ENCODE measurements at regions not wholly inside any gene's neighbourhood (a gene's known extent, or its start where the extent isn't known, plus 50 kb on each side); places are given as distances from the start of the nearest gene placed in this dataset.

DNA sequence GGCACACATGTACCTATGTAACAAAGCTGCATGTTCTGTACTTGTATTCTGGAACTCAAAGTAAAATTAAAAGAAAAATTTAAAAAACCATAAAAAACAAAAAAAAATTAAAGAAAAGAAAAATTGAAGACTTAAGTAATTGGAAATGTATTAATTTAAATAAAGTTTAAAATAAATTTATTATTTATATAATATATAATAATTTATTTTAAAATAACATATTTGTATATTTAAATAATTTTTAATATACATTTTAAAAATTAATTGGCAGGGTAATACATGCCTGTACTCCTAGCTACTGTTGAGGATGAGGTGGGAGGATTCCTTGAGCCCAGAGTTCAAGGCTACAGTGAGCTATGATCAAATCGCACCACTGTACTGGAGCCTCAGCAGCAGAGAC, 1830.6 kb upstream of the CELF4 start:
- DNase-seq (ENCODE audit: low read depth in 6 of 9, low spot score in 9 of 9): no peak
- WGBS: 97% methylated on average over 1 of the region's 1 CpG

DNA sequence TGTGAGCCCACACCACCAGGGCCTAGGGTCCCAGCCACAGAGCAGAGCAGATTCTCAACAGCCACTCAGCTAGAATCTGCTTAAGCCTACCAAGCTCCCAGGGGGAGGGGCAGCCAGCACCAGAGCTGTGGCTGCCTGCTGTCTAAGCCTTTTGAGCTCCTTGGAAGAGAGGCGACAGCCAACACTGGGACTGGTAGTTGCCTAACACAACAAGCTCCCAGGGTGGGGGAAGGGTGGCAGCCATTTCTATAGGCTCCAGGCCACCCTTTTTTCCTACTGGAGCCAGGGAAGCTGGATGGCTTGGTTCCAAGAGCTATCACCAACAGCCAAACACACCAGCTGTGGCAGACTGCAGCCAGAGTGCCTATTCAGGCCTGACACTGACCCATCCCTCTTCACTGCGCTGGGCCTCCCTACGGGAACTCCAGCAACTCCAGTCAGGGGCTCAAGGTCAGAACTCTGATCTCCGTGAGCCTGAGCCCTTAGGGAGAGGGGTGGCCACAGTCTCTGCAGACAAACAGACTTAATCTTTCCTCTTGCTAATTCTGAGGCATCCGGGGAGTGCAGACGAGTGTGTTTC, 1824.3 kb upstream of the CELF4 start:
- WGBS: 97% methylated on average over 6 of the region's 6 CpGs
- H3K27me3 ChIP-seq (ENCODE audit: control insufficient read depth in 2 of 2, insufficient read depth in 1 of 2, low read length in 1 of 2): no peaks in the 10 kb centered on the region
- no peak overlapping the region for H3K27ac ChIP-seq (ENCODE audit: low read depth in 1 of 2, low read length in 1 of 2)

More for the DNA sequence above, 1830.6 kb upstream of the CELF4 start:
- Histone ChIP-seq H3K27ac (ENCODE audit: low read depth in 1 of 2, low read length in 1 of 2) (no peak overlapping the region), H3K36me3 (ENCODE audit: control insufficient read depth in 2 of 2, insufficient read depth in 2 of 2, low read length in 1 of 2) (no peaks in the 10 kb centered on the region), H3K27me3 (ENCODE audit: control insufficient read depth in 2 of 2, insufficient read depth in 1 of 2, low read length in 1 of 2) (no peaks in the 10 kb centered on the region), H3K4me1 (ENCODE audit: control insufficient read depth in 2 of 2, insufficient read depth in 2 of 2, low read length in 2 of 2) (no peaks in the 10 kb centered on the region), H3K9me3 (ENCODE audit: control insufficient read depth in 2 of 2, insufficient read depth in 1 of 2, low read length in 1 of 2) (no peaks in the 10 kb centered on the region), H3K4me3 (ENCODE audit: low read length in 2 of 2) (no peak overlapping the region)

DNA sequence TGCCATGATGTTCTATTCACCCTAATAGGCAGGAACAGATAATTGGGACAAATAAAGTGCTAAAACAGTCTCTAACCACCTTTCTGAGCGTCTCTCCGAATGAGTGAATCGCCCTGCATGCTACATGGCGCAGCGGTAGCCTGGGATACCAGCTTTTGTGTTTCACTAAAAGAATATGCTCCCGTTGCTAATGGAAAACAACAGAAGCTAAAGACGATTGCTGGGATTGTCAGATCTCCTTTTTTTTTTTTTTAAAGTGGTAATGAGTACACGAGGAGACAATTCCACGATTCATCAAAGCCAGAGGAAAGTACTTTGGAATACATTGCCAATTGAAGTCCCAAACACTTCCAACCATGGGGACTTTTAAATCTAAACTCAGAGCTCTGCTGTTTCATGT, 1815.3 kb upstream of the CELF4 start:
- Histone ChIP-seq H3K4me3 (ENCODE audit: low read length in 2 of 2) (no peak overlapping the region), H3K27me3 (ENCODE audit: control insufficient read depth in 2 of 2, insufficient read depth in 1 of 2, low read length in 1 of 2) (no peaks in the 10 kb centered on the region), H3K9me3 (ENCODE audit: control insufficient read depth in 2 of 2, insufficient read depth in 1 of 2, low read length in 1 of 2) (no peaks in the 10 kb centered on the region), H3K27ac (ENCODE audit: low read depth in 1 of 2, low read length in 1 of 2) (no peak overlapping the region), H3K4me1 (ENCODE audit: control insufficient read depth in 2 of 2, insufficient read depth in 2 of 2, low read length in 2 of 2) (no peaks in the 10 kb centered on the region), H3K36me3 (ENCODE audit: control insufficient read depth in 2 of 2, insufficient read depth in 2 of 2, low read length in 1 of 2) (no peaks in the 10 kb centered on the region)
- 91% methylated on average over 9 of the region's 9 CpGs for WGBS
- no peak for DNase-seq (ENCODE audit: low read depth in 6 of 9, low spot score in 9 of 9)

More for the DNA sequence above, 1824.3 kb upstream of the CELF4 start:
- DNase-seq (ENCODE audit: low read depth in 6 of 9, low spot score in 9 of 9): no peak
- Histone ChIP-seq H3K36me3 (ENCODE audit: control insufficient read depth in 2 of 2, insufficient read depth in 2 of 2, low read length in 1 of 2) (no peaks in the 10 kb centered on the region), H3K4me3 (ENCODE audit: low read length in 2 of 2) (no peak overlapping the region), H3K4me1 (ENCODE audit: control insufficient read depth in 2 of 2, insufficient read depth in 2 of 2, low read length in 2 of 2) (no peaks in the 10 kb centered on the region), H3K9me3 (ENCODE audit: control insufficient read depth in 2 of 2, insufficient read depth in 1 of 2, low read length in 1 of 2) (no peaks in the 10 kb centered on the region)

DNA sequence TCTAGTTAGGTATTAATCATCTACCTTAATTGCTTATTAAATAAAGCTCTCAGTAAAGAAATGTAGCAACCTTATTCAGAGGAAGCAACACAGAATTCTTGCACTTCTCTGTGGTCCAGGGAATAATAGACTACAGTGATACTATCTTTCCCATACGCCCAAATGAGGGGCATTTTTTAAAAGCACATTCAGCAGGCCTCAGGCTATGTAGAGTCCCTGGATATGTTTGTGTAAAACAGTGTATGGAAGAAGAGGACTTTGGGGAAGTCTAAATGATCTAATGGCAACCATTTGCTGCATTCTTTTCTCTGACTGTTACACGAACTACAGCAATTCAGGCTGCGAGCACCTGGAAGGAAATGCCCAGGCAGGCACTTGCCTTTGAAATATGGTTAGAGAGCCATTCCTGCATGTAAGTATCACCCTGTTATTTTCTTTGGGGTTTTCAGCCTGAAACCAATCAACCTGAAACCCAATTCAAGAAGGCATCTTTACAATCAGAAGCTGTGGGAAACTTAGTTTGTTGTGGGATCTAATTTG, 1814.7 kb upstream of the CELF4 start:
- no peak overlapping the region for H3K4me3 ChIP-seq (ENCODE audit: low read length in 2 of 2)
- no peaks in the 10 kb centered on the region for H3K36me3 ChIP-seq (ENCODE audit: control insufficient read depth in 2 of 2, insufficient read depth in 2 of 2, low read length in 1 of 2)
- peak in 1 of 9 donors; percentile 1 for DNase-seq (ENCODE audit: low read depth in 6 of 9, low spot score in 9 of 9)
- H3K4me1 ChIP-seq (ENCODE audit: control insufficient read depth in 2 of 2, insufficient read depth in 2 of 2, low read length in 2 of 2): no peaks in the 10 kb centered on the region
- no peak overlapping the region for H3K27ac ChIP-seq (ENCODE audit: low read depth in 1 of 2, low read length in 1 of 2)
- no peaks in the 10 kb centered on the region for H3K9me3 ChIP-seq (ENCODE audit: control insufficient read depth in 2 of 2, insufficient read depth in 1 of 2, low read length in 1 of 2)
- no peaks in the 10 kb centered on the region for H3K27me3 ChIP-seq (ENCODE audit: control insufficient read depth in 2 of 2, insufficient read depth in 1 of 2, low read length in 1 of 2)
- WGBS: 76% methylated on average over 3 of the region's 3 CpGs

DNA sequence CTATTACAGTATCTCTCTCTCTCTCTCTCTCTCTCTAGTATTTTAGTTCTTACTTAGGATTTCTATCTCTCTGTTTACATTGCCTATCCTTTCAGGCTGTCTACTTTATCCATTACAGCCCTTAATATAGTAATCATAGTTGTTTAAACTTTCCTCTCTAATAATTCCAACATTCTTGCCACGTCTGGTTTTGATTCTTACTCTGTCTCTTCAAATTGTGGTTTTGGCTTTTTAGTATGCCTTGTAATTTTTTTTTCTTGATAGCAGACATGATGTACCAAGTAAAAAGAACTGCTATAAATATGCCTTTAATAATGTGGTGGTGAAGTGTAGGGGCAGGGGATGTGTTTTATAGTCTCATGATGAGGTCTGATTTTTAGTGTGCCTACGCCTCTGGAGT, 1809.5 kb upstream of the CELF4 start:
- DNase-seq (ENCODE audit: low read depth in 6 of 9, low spot score in 9 of 9): no peak
- H3K27ac ChIP-seq (ENCODE audit: low read depth in 1 of 2, low read length in 1 of 2): no peak overlapping the region
- no peaks in the 10 kb centered on the region for H3K27me3 ChIP-seq (ENCODE audit: control insufficient read depth in 2 of 2, insufficient read depth in 1 of 2, low read length in 1 of 2)
- no peaks in the 10 kb centered on the region for H3K36me3 ChIP-seq (ENCODE audit: control insufficient read depth in 2 of 2, insufficient read depth in 2 of 2, low read length in 1 of 2)
- H3K9me3 ChIP-seq (ENCODE audit: control insufficient read depth in 2 of 2, insufficient read depth in 1 of 2, low read length in 1 of 2): no peaks in the 10 kb centered on the region
- H3K4me1 ChIP-seq (ENCODE audit: control insufficient read depth in 2 of 2, insufficient read depth in 2 of 2, low read length in 2 of 2): no peaks in the 10 kb centered on the region
- WGBS: 74% methylated on average over 2 of the region's 2 CpGs
- no peak overlapping the region for H3K4me3 ChIP-seq (ENCODE audit: low read length in 2 of 2)

DNA sequence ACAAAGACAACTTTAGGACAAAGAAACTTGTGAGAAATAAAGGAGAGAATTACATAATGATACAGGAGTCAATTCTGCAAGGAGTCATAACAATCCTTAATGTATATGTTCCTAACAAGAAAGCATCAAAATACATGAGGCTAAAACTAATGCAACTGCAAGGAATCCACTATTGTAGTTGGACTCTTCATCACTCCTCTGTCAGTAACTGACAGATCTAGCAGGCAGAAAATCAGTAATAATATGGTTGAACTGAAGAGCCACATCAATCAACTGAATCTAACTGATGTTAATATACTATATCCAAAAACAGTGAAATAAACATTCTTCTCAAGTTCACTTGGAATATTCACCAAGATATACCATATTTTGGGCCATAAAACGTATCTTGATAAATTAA, 1806.4 kb upstream of the CELF4 start:
- Histone ChIP-seq H3K9me3 (ENCODE audit: control insufficient read depth in 2 of 2, insufficient read depth in 1 of 2, low read length in 1 of 2) (no peaks in the 10 kb centered on the region), H3K4me3 (ENCODE audit: low read length in 2 of 2) (no peak overlapping the region), H3K36me3 (ENCODE audit: control insufficient read depth in 2 of 2, insufficient read depth in 2 of 2, low read length in 1 of 2) (no peaks in the 10 kb centered on the region), H3K27me3 (ENCODE audit: control insufficient read depth in 2 of 2, insufficient read depth in 1 of 2, low read length in 1 of 2) (no peaks in the 10 kb centered on the region), H3K4me1 (ENCODE audit: control insufficient read depth in 2 of 2, insufficient read depth in 2 of 2, low read length in 2 of 2) (no peaks in the 10 kb centered on the region), H3K27ac (ENCODE audit: low read depth in 1 of 2, low read length in 1 of 2) (no peak overlapping the region)
- DNase-seq (ENCODE audit: low read depth in 6 of 9, low spot score in 9 of 9): no peak
- 92% methylated on average over 1 of the region's 1 CpG for WGBS

DNA sequence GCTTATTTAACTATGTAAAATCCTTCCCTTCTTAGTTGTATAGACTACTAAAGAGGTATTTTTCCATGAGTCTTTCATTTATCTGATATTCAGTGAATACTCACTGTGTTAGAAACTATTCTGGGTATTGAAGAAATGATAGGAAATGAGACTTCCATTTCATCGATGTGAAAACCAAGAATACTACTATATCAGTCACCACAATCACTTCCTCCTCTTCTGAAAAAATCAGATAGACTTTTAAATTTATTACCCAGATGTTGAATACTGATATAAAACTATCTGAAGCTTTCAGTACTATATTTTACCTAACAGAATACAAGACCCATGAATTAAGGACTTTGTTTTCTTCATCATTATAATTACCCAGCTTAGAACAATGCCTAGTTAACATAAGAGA, 1801.1 kb upstream of the CELF4 start:
- DNase-seq (ENCODE audit: low read depth in 6 of 9, low spot score in 9 of 9): no peak
- H3K27ac ChIP-seq (ENCODE audit: low read depth in 1 of 2, low read length in 1 of 2): no peak overlapping the region
- H3K4me3 ChIP-seq (ENCODE audit: low read length in 2 of 2): no peak overlapping the region
- H3K4me1 ChIP-seq (ENCODE audit: control insufficient read depth in 2 of 2, insufficient read depth in 2 of 2, low read length in 2 of 2): peaks cover 3 to 4% of the 10 kb centered on the region in 2 donors
- no peaks in the 10 kb centered on the region for H3K27me3 ChIP-seq (ENCODE audit: control insufficient read depth in 2 of 2, insufficient read depth in 1 of 2, low read length in 1 of 2)
- H3K9me3 ChIP-seq (ENCODE audit: control insufficient read depth in 2 of 2, insufficient read depth in 1 of 2, low read length in 1 of 2): no peaks in the 10 kb centered on the region
- no peaks in the 10 kb centered on the region for H3K36me3 ChIP-seq (ENCODE audit: control insufficient read depth in 2 of 2, insufficient read depth in 2 of 2, low read length in 1 of 2)
- 4% methylated on average over 1 of the region's 1 CpG for WGBS

DNA sequence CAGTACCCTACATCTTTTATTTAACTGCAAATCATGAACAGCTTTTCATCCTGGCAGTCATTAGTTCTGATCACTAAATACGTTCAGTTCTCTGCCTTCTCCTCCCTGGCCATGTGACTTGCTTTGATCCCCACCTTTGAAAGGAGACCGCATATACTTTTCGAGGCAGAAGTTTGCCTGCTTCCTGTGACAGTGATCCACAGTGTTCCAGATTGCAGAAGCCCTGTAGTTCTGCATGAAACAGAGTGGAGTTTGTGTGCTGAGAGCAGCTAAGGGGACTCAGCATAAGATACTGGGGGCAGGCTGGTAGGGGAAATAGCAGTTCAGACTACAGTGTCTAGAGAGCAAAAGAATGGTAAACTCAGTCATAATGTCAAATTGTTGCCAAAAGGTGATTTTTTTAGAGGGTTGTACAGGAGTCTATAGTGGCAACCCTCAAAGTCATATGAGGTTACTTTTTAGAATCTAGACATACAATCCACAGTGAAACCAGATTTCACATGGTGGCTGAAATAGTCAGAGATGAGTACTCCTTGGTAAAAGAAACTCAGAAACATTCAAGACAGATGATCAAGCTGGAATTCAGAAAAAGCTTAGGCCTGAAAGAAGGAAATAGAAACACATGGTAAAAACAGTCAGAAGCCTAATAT, 1800.4 kb upstream of the CELF4 start:
- WGBS: 15% methylated on average over 3 of the region's 3 CpGs

DNA sequence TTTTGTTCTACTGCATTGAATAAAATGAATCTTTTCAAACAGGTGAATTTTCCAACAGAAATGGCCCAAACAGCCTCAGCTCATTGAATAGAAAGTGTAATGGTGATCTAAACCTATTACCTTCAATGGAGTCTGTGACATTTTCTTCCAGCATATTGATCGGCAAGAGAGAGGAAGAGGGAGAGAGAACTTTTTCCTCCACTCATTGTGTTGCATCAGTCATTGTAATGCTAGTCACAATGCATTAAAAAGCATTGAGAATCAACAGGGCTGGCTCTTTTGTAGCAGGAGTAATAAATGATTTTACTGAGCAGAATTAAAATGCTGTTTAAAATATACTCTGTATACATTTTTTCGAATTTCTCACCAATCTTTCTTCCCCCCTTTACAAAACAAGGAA, 1794.5 kb upstream of the CELF4 start:
- no peaks in the 10 kb centered on the region for H3K9me3 ChIP-seq (ENCODE audit: control insufficient read depth in 2 of 2, insufficient read depth in 1 of 2, low read length in 1 of 2)
- WGBS: 91% methylated on average over 2 of the region's 2 CpGs
- no peak for DNase-seq (ENCODE audit: low read depth in 6 of 9, low spot score in 9 of 9)
- no peak overlapping the region for H3K27ac ChIP-seq (ENCODE audit: low read depth in 1 of 2, low read length in 1 of 2)
- no peak overlapping the region for H3K4me3 ChIP-seq (ENCODE audit: low read length in 2 of 2)
- H3K36me3 ChIP-seq (ENCODE audit: control insufficient read depth in 2 of 2, insufficient read depth in 2 of 2, low read length in 1 of 2): no peaks in the 10 kb centered on the region
- H3K27me3 ChIP-seq (ENCODE audit: control insufficient read depth in 2 of 2, insufficient read depth in 1 of 2, low read length in 1 of 2): no peaks in the 10 kb centered on the region
- no peaks in the 10 kb centered on the region for H3K4me1 ChIP-seq (ENCODE audit: control insufficient read depth in 2 of 2, insufficient read depth in 2 of 2, low read length in 2 of 2)

More for the DNA sequence above, 1800.4 kb upstream of the CELF4 start:
- no peak overlapping the region for H3K4me3 ChIP-seq (ENCODE audit: low read length in 2 of 2)
- H3K4me1 ChIP-seq (ENCODE audit: control insufficient read depth in 2 of 2, insufficient read depth in 2 of 2, low read length in 2 of 2): peaks cover 3 to 4% of the 10 kb centered on the region in 2 donors
- peak in 5 of 9 donors; percentile 8 to 36 (median 10) for DNase-seq (ENCODE audit: low read depth in 6 of 9, low spot score in 9 of 9)
- no peaks in the 10 kb centered on the region for H3K36me3 ChIP-seq (ENCODE audit: control insufficient read depth in 2 of 2, insufficient read depth in 2 of 2, low read length in 1 of 2)
- H3K27me3 ChIP-seq (ENCODE audit: control insufficient read depth in 2 of 2, insufficient read depth in 1 of 2, low read length in 1 of 2): no peaks in the 10 kb centered on the region
- no peaks in the 10 kb centered on the region for H3K9me3 ChIP-seq (ENCODE audit: control insufficient read depth in 2 of 2, insufficient read depth in 1 of 2, low read length in 1 of 2)
- no peak overlapping the region for H3K27ac ChIP-seq (ENCODE audit: low read depth in 1 of 2, low read length in 1 of 2)

Data from thymus (tissue), 11 donors.